Peyer's patch (tissue), 4 donors: ENCODE measurements at regions not wholly inside any gene's neighbourhood (a gene's known extent, or its start where the extent isn't known, plus 50 kb on each side); places are given as distances from the start of the nearest gene placed in this dataset.

Source experiments
- CTCF ChIP-seq, 6 experiments: fragments of 450-650 bp in 4 of 6; fragments of 200-600 bp in 2 of 6; sonication (generic) in 1 of 6; IDR thresholded peaks; one replicate each; pipeline ENCODE4 v1.5.1; 2017 to 2019; ENCODE audit warnings: antibody characterized with exemption in 6 of 6, mild to moderate bottlenecking in 3 of 6, moderate library complexity in 1 of 6
- POLR2A ChIP-seq, 2 donors: fragments of 450-650 bp; IDR thresholded peaks; one replicate each; pipeline ENCODE4 v1.5.1; 2017; ENCODE audit warnings: antibody characterized with exemption in 2 of 2, mild to moderate bottlenecking in 2 of 2, moderate library complexity in 2 of 2

- TF ChIP-seq CTCF (IDR thresholded peaks at IDR 0.05) (no peak), POLR2A (IDR thresholded peaks at IDR 0.05) (no peak)
These were observed 212.7 kb upstream of the EDNRB start for GRCh38 chr13:78131346-78131745.
